ENCODE measurements at regions not wholly inside any gene's neighbourhood (a gene's known extent, or its start where the extent isn't known, plus 50 kb on each side); places are given as distances from the start of the nearest gene placed in this dataset.

GRCh38 chr1:234719454-234720251 lies 109.7 kb upstream of the IRF2BP2 start:
- H3K27ac Mint-ChIP-seq, result no peak overlapping the region; a peak in 1 of 7 replicates
- H3K9me3 Mint-ChIP-seq, result no peaks in the 10 kb centered on the region
- Histone ChIP-seq H3K23me2 (ENCODE audit: insufficient read length, low read depth, low read length, poor library complexity, severe bottlenecking) (no peaks in the 10 kb centered on the region), H3K79me2 (ENCODE audit: insufficient read depth, low read length) (no peaks in the 10 kb centered on the region), H3K27ac (ENCODE audit: insufficient read length, low read depth, low read length) (no peak overlapping the region), H3K4me2 (ENCODE audit: insufficient read depth, insufficient read length, low read length) (no peak overlapping the region), H3K4ac (ENCODE audit: low read depth, low read length) (no peak overlapping the region), H3K18ac (ENCODE audit: insufficient read length, low read depth, low read length) (no peak overlapping the region), H3K14ac (ENCODE audit: insufficient read depth, low read length) (no peak overlapping the region; the same call in 1 of the 2 replicates), H4K91ac (ENCODE audit: insufficient read length, low read depth, low read length) (no peak overlapping the region), H4K8ac (replicated peaks; ENCODE audit: insufficient read length, low read depth, low read length) (no peak overlapping the region), H2AFZ (ENCODE audit: low read length) (no peak overlapping the region), H3K4me1 (ENCODE audit: insufficient read depth, low read length) (peaks cover 8% of the 10 kb centered on the region; the same call in 1 of the 2 replicates), H3K56ac (ENCODE audit: insufficient read length, low read depth, low read length) (no peak overlapping the region), H3K27me3 (ENCODE audit: insufficient read depth, low read length) (no peaks in the 10 kb centered on the region), H2BK15ac (ENCODE audit: low read depth, low read length) (no peak overlapping the region), H4K20me1 (ENCODE audit: control insufficient read depth, insufficient read depth, insufficient read length) (no peaks in the 10 kb centered on the region), H2BK5ac (ENCODE audit: insufficient read length, low read length) (no peak overlapping the region), H3K23ac (ENCODE audit: insufficient read length, low read depth, low read length) (no peak overlapping the region), H3K9ac (ENCODE audit: extremely low read depth, insufficient read length, low read length) (no peak overlapping the region), H3T11ph (ENCODE audit: low read length) (no peak overlapping the region), H3K9me3 (ENCODE audit: control insufficient read depth, low read depth, low read length) (no peaks in the 10 kb centered on the region), H2BK120ac (ENCODE audit: low read depth, low read length, poor library complexity, severe bottlenecking) (no peak overlapping the region), H3K79me1 (ENCODE audit: insufficient read depth, low read depth, low read length, poor library complexity, severe bottlenecking) (no peaks in the 10 kb centered on the region), H2BK20ac (ENCODE audit: low read depth, low read length, poor library complexity, severe bottlenecking) (no peak overlapping the region), H4K5ac (ENCODE audit: insufficient read length, low read depth, low read length) (no peak overlapping the region), H2AK5ac (ENCODE audit: insufficient read length, low read length) (no peak overlapping the region), H2BK12ac (ENCODE audit: insufficient read length, low read depth, low read length) (no peak overlapping the region)
- no CpG with 5 or more reads among the region's 8 CpGs for WGBS (ENCODE audit: extremely low coverage, insufficient read length, low lambda C conversion rate)
- no peaks in the 10 kb centered on the region for H3K36me3 Mint-ChIP-seq (ENCODE audit: insufficient read depth in 1 of 3, low read depth in 3 of 3)
- DNase-seq, result peak; percentile 17
- TF ChIP-seq CTCF (conservative IDR thresholded peaks at IDR 0.05), result no peak
- no peak overlapping the region for H3K4me3 Mint-ChIP-seq
- H3K4me1 Mint-ChIP-seq, result peaks cover 34% of the 10 kb centered on the region in 2 experiments
- H3K27me3 Mint-ChIP-seq (ENCODE audit: low read depth), result peaks cover 6% of the 10 kb centered on the region

Measured in H9 (cell line).